Transverse colon (tissue), 4 donors: ENCODE measurements at regions not wholly inside any gene's neighbourhood (a gene's known extent, or its start where the extent isn't known, plus 50 kb on each side); places are given as distances from the start of the nearest gene placed in this dataset.

ENCODE experiments used
- DNase-seq: peaks from one replicate; pipeline ENCODE4 v3.0.0-alpha.2; 2019
- H3K27ac ChIP-seq, 4 donors: fragments of 200-600 bp; sonication (generic); 2 replicates each; pipeline ENCODE4 v1.5.1; 2016 to 2018; ENCODE audit warnings: inconsistent platforms in 4 of 4
- H3K27me3 ChIP-seq: fragments of 200-600 bp; sonication (generic); 2 replicates; pipeline ENCODE4 v1.5.1; 2017; ENCODE audit warnings: inconsistent platforms
- H3K36me3 ChIP-seq, 4 donors: fragments of 200-600 bp; sonication (generic); 2 replicates each; pipeline ENCODE4 v1.5.1; 2017 to 2019; ENCODE audit warnings: inconsistent platforms in 4 of 4
- H3K4me1 ChIP-seq, 4 donors: fragments of 200-600 bp; sonication (generic); 2 replicates each; pipeline ENCODE4 v1.5.1; 2017 to 2020; ENCODE audit warnings: inconsistent platforms in 4 of 4
- H3K4me3 ChIP-seq, 4 donors: fragments of 200-600 bp; sonication (generic); 1 replicate in 1 of 4; 2 replicates in 3 of 4; pipeline versions ENCODE4 v1.5.1 to v1.6.1; 2017 to 2019; ENCODE audit warnings: inconsistent platforms in 4 of 4
- H3K9me3 ChIP-seq, 2 donors: fragments of 200-600 bp; sonication (generic); 2 replicates each; pipeline ENCODE4 v1.5.1; 2017 to 2019; ENCODE audit warnings: inconsistent platforms in 2 of 2
- CTCF ChIP-seq, 5 experiments: fragments of 200-600 bp in 3 of 5; fragments of 450-650 bp in 2 of 5; sonication (generic) in 3 of 5; IDR thresholded peaks; 1 replicate in 2 of 5; 2 replicates in 3 of 5; pipeline ENCODE4 v1.5.1; 2016 to 2017; ENCODE audit warnings: antibody characterized with exemption in 5 of 5, inconsistent platforms in 3 of 5, mild to moderate bottlenecking in 2 of 5, moderate library complexity in 1 of 5
- EP300 ChIP-seq: sonication (generic); formaldehyde crosslinking; IDR thresholded peaks from one replicate; pipeline ENCODE4 v1.6.1; 2017; ENCODE audit warnings: antibody characterized with exemption, low read depth
- POLR2A ChIP-seq: fragments of 450-650 bp; IDR thresholded peaks from one replicate; pipeline ENCODE4 v1.6.1; 2016; ENCODE audit warnings: antibody characterized with exemption, mild to moderate bottlenecking, moderate library complexity
- POLR2AphosphoS5 ChIP-seq, 3 donors: sonication (generic); formaldehyde crosslinking; IDR thresholded peaks; one replicate each; pipeline ENCODE4 v1.6.1; 2016; ENCODE audit warnings: antibody characterized with exemption in 3 of 3
- WGBS, 2 donors: methylation state at CpG; one replicate each; pipeline ENCODE4 v1.1.5; 2018; ENCODE audit warnings: low coverage in 1 of 2; 5-methylcytosine and 5-hydroxymethylcytosine counted together
- in situ Hi-C, 4 donors: fragments of 200-750 bp; cut with MboI; loops; one replicate each; pipeline versions ENCODE4 v1.15.0 to v1.15.1; 2017; ENCODE audit warnings: low sequenced_read_pairs in 3 of 4, low pct_ligation_motif_present in 1 of 4, low pct_unique_long_range_greater_than_20kb in 1 of 4
- intact Hi-C: fragments of 100-400 bp; cut with DNase I; formaldehyde crosslinking; loops from one replicate; pipeline ENCODE4 v1.15.1; 2023; ENCODE audit warnings: low total_unique reads

- Histone ChIP-seq H3K27ac (no peak overlapping the region), H3K27me3 (no peaks in the 10 kb centered on the region), H3K4me3 (no peak overlapping the region), H3K4me1 (peaks cover 0 to 16% (median 14%) of the 10 kb centered on the region in 4 donors), H3K9me3 (no peaks in the 10 kb centered on the region), H3K36me3 (no peaks in the 10 kb centered on the region)
- intact Hi-C loops: no loop called here
- no peak for TF ChIP-seq EP300
- no peak for TF ChIP-seq POLR2AphosphoS5 (IDR thresholded peaks at IDR 0.05)
- TF ChIP-seq CTCF (IDR thresholded peaks at IDR 0.05): no peak
- no peak for TF ChIP-seq POLR2A
- WGBS, 2 donors: 80 to 94% methylated on average over 1 of the region's 1 CpG
- in situ Hi-C loops: loop anchor here in 1 of 4 donors (25.0 kb wide), 1 partner anchor 118 kb away; no protein-coding TSS in a partner anchor
- no peak for DNase-seq
These were observed 229.2 kb upstream of the ZPLD1 start for GRCh38 chr3:102205647-102206046.

GRCh38 chr3:102206511-102207031 is 228.2 kb upstream of the ZPLD1 start:
- DNase-seq: peak; percentile 68
- H3K9me3 ChIP-seq: no peaks in the 10 kb centered on the region
- H3K4me3 ChIP-seq: no peak overlapping the region
- in situ Hi-C loops: loop anchor here in 1 of 4 donors (25.0 kb wide), 1 partner anchor 119 kb away; no protein-coding TSS in a partner anchor
- peak overlapping the region in 3 of 4 donors; percentile 22 to 52 (median 47) for H3K27ac ChIP-seq
- peaks cover 0 to 16% (median 14%) of the 10 kb centered on the region in 4 donors for H3K4me1 ChIP-seq
- no peaks in the 10 kb centered on the region for H3K36me3 ChIP-seq
- H3K27me3 ChIP-seq: no peaks in the 10 kb centered on the region
- intact Hi-C loops: no loop called here
- 24 to 25% methylated on average over 4 of the region's 4 CpGs for WGBS, 2 donors
- TF ChIP-seq POLR2AphosphoS5 (IDR thresholded peaks at IDR 0.05): peak in 2 of 3 donors; percentile 21 to 35
- no peak for TF ChIP-seq EP300

GRCh38 chr3:102207151-102207571 is 227.7 kb upstream of the ZPLD1 start:
- Histone ChIP-seq H3K36me3 (no peaks in the 10 kb centered on the region), H3K27ac (peak overlapping the region in 2 of 4 donors; percentile 22 to 52), H3K9me3 (no peaks in the 10 kb centered on the region), H3K4me3 (no peak overlapping the region), H3K4me1 (peaks cover 0 to 16% (median 14%) of the 10 kb centered on the region in 4 donors), H3K27me3 (no peaks in the 10 kb centered on the region)
- DNase-seq: no peak
- TF ChIP-seq CTCF (IDR thresholded peaks at IDR 0.05): no peak
- no peak for TF ChIP-seq EP300
- no peak for TF ChIP-seq POLR2A
- no peak for TF ChIP-seq POLR2AphosphoS5 (IDR thresholded peaks at IDR 0.05)
- intact Hi-C loops (no loop called here), in situ Hi-C loops (loop anchor here in 1 of 4 donors (25.0 kb wide), 1 partner anchor 120 kb away; no protein-coding TSS in a partner anchor)
- WGBS, 2 donors: 75 to 82% methylated on average over 1 to 3 of the region's 3 CpGs

- no peaks in the 10 kb centered on the region for H3K36me3 ChIP-seq
- in situ Hi-C loops (loop anchor here in 1 of 4 donors (25.0 kb wide), 1 partner anchor 128 kb away; no protein-coding TSS in a partner anchor), intact Hi-C loops (no loop called here)
- no peak overlapping the region for H3K4me3 ChIP-seq
- no peaks in the 10 kb centered on the region for H3K9me3 ChIP-seq
- no peaks in the 10 kb centered on the region for H3K4me1 ChIP-seq
- no peak overlapping the region for H3K27ac ChIP-seq
- H3K27me3 ChIP-seq: no peaks in the 10 kb centered on the region
- DNase-seq: no peak
- TF ChIP-seq EP300 (no peak), POLR2AphosphoS5 (IDR thresholded peaks at IDR 0.05) (no peak), CTCF (IDR thresholded peaks at IDR 0.05) (no peak), POLR2A (no peak)
- WGBS, 2 donors: 88 to 90% methylated on average over 2 of the region's 2 CpGs
These were observed 219.6 kb upstream of the ZPLD1 start for GRCh38 chr3:102215166-102215565.
